ENCODE measurements at regions not wholly inside any gene's neighbourhood (a gene's known extent, or its start where the extent isn't known, plus 50 kb on each side); places are given as distances from the start of the nearest gene placed in this dataset.
"Not testable (repeated sequence)": the region's sequence is repeated elsewhere in the genome, so short reads cannot be mapped to it uniquely, and the experiment has no call there.

DNA sequence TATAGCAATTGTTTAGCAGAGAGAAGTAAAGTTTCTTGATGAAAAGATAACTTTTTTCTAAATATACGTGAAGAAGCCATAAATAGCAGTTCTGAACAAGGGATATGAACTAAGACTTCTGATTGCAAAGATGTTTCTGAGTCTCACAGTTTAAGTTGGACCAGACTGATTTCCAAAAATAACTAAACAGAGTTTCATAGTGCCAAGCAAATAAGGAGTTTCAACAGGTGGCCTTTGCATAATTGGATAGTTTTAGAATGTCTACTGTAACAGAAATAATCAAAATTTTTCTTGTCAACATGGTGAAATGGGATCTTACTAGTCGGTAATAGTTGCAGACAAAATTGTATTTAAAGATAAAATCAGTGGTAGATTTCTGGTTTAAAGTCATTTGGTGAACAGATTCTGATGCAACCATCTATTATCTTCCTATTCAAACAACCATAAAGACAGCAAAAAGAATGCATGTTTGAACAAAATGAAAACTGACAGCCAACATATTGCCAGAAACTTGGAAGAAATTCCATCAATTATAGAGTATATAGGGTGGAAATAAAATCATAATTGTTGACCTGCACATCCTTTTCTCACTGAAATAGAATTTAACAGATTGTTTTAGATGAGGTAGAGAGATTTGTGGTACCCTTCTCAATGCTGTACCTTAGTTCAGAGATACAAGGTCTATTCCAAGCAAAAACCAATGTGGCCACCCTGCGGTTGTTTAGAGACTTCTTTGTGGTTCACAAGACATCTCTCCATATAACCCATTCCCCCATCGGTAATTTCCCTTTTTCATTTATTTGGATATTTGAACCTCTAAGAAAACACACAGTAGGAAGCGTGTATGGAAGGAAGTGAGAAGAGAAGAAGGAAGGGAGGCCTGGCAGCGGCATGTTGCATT lies 275.3 kb downstream of the COG6 start:
- DNase-seq (no peak), ATAC-seq (no peak)
- 71 to 77% methylated on average over 6 of the region's 6 CpGs for WGBS, 2 donors
- no peaks in the 10 kb centered on the region for H3K4me1 ChIP-seq
- TF ChIP-seq, protein P1, sequence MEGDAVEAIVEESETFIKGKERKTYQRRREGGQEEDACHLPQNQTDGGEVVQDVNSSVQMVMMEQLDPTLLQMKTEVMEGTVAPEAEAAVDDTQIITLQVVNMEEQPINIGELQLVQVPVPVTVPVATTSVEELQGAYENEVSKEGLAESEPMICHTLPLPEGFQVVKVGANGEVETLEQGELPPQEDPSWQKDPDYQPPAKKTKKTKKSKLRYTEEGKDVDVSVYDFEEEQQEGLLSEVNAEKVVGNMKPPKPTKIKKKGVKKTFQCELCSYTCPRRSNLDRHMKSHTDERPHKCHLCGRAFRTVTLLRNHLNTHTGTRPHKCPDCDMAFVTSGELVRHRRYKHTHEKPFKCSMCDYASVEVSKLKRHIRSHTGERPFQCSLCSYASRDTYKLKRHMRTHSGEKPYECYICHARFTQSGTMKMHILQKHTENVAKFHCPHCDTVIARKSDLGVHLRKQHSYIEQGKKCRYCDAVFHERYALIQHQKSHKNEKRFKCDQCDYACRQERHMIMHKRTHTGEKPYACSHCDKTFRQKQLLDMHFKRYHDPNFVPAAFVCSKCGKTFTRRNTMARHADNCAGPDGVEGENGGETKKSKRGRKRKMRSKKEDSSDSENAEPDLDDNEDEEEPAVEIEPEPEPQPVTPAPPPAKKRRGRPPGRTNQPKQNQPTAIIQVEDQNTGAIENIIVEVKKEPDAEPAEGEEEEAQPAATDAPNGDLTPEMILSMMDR (IDR thresholded peaks at IDR 0.05): no peak
- intact Hi-C loops (cut with DNase I): no loop called here
- no peak overlapping the region for H3K27ac ChIP-seq
- H3K27me3 ChIP-seq: no peaks in the 10 kb centered on the region
- peaks cover 0 to 6% (median 0%) of the 10 kb centered on the region in 11 donors for H3K9me3 ChIP-seq
- H3K36me3 ChIP-seq: no peaks in the 10 kb centered on the region
- no peak overlapping the region for H3K4me3 ChIP-seq

DNA sequence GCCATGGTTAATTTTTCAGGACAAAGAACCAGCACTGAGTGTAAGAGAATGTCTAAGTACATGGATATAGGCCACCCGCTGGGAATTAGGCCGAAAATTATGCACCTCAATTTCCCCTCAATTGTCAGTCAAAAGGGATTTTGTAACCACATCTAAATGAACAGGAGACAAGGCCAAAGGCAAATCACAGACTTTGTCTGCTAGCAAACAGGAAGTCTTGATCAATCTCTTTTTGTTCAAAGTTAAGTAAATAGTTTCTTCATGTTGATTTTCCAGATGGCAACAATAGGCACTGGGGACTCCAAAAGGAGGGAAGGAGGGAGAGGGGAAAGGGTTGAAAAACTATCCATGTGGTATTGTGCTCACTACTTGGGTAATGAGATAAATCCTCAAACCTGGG lies 276.0 kb downstream of the COG6 start:
- TF ChIP-seq, protein P1 (IDR thresholded peaks at IDR 0.05): no peak
- intact Hi-C loops (cut with DNase I): no loop called here
- 84 to 95% methylated on average over 2 of the region's 2 CpGs for WGBS, 2 donors
- Histone ChIP-seq H3K4me1 (no peaks in the 10 kb centered on the region), H3K9me3 (no peaks in the 10 kb centered on the region), H3K36me3 (no peaks in the 10 kb centered on the region), H3K27me3 (no peaks in the 10 kb centered on the region), H3K27ac (no peak overlapping the region), H3K4me3 (no peak overlapping the region)
- ATAC-seq: no peak
- no peak for DNase-seq

DNA sequence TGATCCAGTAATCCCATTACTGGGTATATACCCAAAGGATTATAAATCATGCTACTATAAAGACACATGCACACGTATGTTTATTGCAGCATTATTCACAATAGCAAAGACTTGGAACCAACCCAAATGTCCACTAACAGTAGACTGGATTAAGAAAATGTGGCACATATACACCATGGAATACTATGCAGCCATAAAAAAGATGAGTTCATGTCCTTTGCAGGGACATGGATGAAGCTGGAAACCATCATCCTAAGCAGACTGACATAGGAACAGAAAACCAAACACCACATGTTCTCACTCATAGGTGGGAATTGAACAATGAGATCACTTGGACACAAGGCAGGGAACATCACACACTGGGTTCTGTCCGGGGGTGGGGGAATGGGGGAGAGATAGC lies 277.1 kb downstream of the COG6 start:
- H3K4me3 ChIP-seq; DNase-seq; H3K27ac ChIP-seq; H3K36me3 ChIP-seq; intact Hi-C loops (cut with DNase I); H3K27me3 ChIP-seq; H3K9me3 ChIP-seq; ATAC-seq; H3K4me1 ChIP-seq: not testable (repeated sequence)
- 48 to 95% methylated on average over 2 of the region's 2 CpGs for WGBS, 2 donors

DNA sequence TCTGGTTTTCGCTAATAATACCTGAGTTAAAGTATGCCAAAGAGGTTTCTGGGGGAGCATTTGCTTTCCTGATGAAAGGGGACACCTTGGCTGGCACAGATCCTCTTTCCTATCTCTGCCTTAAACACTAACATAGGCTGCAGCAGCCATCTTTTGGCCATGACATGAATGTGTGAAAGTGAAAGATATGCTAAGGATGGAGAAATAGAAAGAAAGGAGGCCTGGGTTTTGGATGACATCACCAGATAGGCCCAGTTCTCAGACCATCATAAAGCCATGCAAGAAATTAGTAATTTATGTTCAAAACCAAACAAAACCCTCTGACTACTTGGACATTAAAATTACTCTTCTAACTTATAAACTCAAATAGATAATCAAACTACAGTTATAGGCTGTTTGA lies 279.7 kb downstream of the COG6 start:
- H3K4me1 ChIP-seq: no peaks in the 10 kb centered on the region
- H3K4me3 ChIP-seq: no peak overlapping the region
- intact Hi-C loops (cut with DNase I): loop anchor here in 1 of 10 donors (5.0 kb wide), 1 partner anchor 747 kb away; no protein-coding TSS in a partner anchor
- no peak for DNase-seq
- no peaks in the 10 kb centered on the region for H3K9me3 ChIP-seq
- no peaks in the 10 kb centered on the region for H3K27me3 ChIP-seq
- no peak for ATAC-seq
- H3K27ac ChIP-seq: no peak overlapping the region
- WGBS, 2 donors: 0 to 95% methylated on average over 1 of the region's 1 CpG
- TF ChIP-seq, protein P1 (IDR thresholded peaks at IDR 0.05): no peak
- no peaks in the 10 kb centered on the region for H3K36me3 ChIP-seq

DNA sequence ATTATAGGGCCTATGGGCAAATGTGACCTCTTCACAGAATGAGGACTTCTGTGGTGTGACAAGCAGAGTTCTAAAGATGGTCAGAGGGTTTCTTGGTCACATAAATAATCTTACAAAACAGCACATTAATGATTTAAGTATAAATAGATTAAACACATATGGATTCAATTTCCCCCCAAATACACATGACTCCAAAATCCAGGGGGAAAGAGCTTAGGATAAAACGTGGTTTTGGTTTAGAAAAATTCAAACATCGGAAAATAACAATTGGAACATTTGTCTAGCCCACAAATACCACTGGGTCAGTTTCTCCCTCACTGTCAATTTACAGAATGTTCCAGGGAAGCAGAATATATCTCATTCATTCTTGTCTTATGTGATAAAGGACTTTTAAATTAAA lies 283.1 kb downstream of the COG6 start:
- intact Hi-C loops (cut with DNase I): loop anchor here in 1 of 10 donors (5.0 kb wide), 1 partner anchor 744 kb away; no protein-coding TSS in a partner anchor
- no peaks in the 10 kb centered on the region for H3K27me3 ChIP-seq
- no peaks in the 10 kb centered on the region for H3K9me3 ChIP-seq
- DNase-seq (no peak), ATAC-seq (no peak)
- no peaks in the 10 kb centered on the region for H3K36me3 ChIP-seq
- H3K4me1 ChIP-seq: peaks cover 0 to 13% (median 0%) of the 10 kb centered on the region in 9 donors
- WGBS, 2 donors: 85% methylated on average over 2 of the region's 2 CpGs
- TF ChIP-seq, protein P1 (IDR thresholded peaks at IDR 0.05): no peak
- no peak overlapping the region for H3K27ac ChIP-seq
- H3K4me3 ChIP-seq: no peak overlapping the region

All from heart right ventricle (tissue), 16 donors.